ENCODE measurements at regions not wholly inside any gene's neighbourhood (a gene's known extent, or its start where the extent isn't known, plus 50 kb on each side); places are given as distances from the start of the nearest gene placed in this dataset.

- H4K20me1 ChIP-seq (ENCODE audit: low read depth, low read length), result no peaks in the 10 kb centered on the region
- H3K9me3 ChIP-seq (ENCODE audit: insufficient read depth, low read length), result no peaks in the 10 kb centered on the region
- H3K9ac ChIP-seq (ENCODE audit: low read length), result no peak overlapping the region
- H3K9me2 ChIP-seq (replicated peaks; ENCODE audit: insufficient read depth, low read length), result no peaks in the 10 kb centered on the region
- H3K27me3 ChIP-seq (ENCODE audit: low read length), result no peaks in the 10 kb centered on the region
- H3F3A ChIP-seq (ENCODE audit: insufficient read depth), result no peaks in the 10 kb centered on the region
- no peak for TF ChIP-seq EZH2phosphoT487 (conservative IDR thresholded peaks at IDR 0.05; ENCODE audit: low read length)
- no peak for TF ChIP-seq CTCF (IDR thresholded peaks at IDR 0.05; ENCODE audit: insufficient read depth, low read length, poor library complexity, severe bottlenecking)
- no peak overlapping the region for H2AFZ ChIP-seq (ENCODE audit: low read depth, low read length, severe bottlenecking)
- no peak overlapping the region for H3K27ac ChIP-seq (ENCODE audit: low read depth, low read length)
- H3K4me3 ChIP-seq (ENCODE audit: insufficient read depth, low read length, poor library complexity, severe bottlenecking), result no peak overlapping the region
- no peak overlapping the region for H3K4me2 ChIP-seq (ENCODE audit: low read depth, low read length, poor library complexity, severe bottlenecking)
- H3K79me2 ChIP-seq (ENCODE audit: insufficient read depth, low read length), result no peaks in the 10 kb centered on the region
- no peaks in the 10 kb centered on the region for H3K36me3 ChIP-seq (ENCODE audit: low read length)
Measured at GRCh38 chr16:9351440-9351839, 260.0 kb downstream of the HAPSTR1 start.

GRCh38 chr16:9351841-9352434, 260.5 kb downstream of the HAPSTR1 start:
- H3K27me3 ChIP-seq (ENCODE audit: low read length), result no peaks in the 10 kb centered on the region
- no peaks in the 10 kb centered on the region for H3K9me2 ChIP-seq (replicated peaks; ENCODE audit: insufficient read depth, low read length)
- H3K9me3 ChIP-seq (ENCODE audit: insufficient read depth, low read length), result no peaks in the 10 kb centered on the region
- H3F3A ChIP-seq (ENCODE audit: insufficient read depth), result no peaks in the 10 kb centered on the region
- H3K27ac ChIP-seq (ENCODE audit: low read depth, low read length), result no peak overlapping the region
- no peaks in the 10 kb centered on the region for H3K36me3 ChIP-seq (ENCODE audit: low read length)
- TF ChIP-seq EZH2phosphoT487 (conservative IDR thresholded peaks at IDR 0.05; ENCODE audit: low read length) (no peak), CTCF (IDR thresholded peaks at IDR 0.05; ENCODE audit: insufficient read depth, low read length, poor library complexity, severe bottlenecking) (no peak)
- H3K9ac ChIP-seq (ENCODE audit: low read length), result no peak overlapping the region
- H3K4me2 ChIP-seq (ENCODE audit: low read depth, low read length, poor library complexity, severe bottlenecking), result no peak overlapping the region
- no peak overlapping the region for H2AFZ ChIP-seq (ENCODE audit: low read depth, low read length, severe bottlenecking)
- H4K20me1 ChIP-seq (ENCODE audit: low read depth, low read length), result no peaks in the 10 kb centered on the region
- no peak overlapping the region for H3K4me3 ChIP-seq (ENCODE audit: insufficient read depth, low read length, poor library complexity, severe bottlenecking)
- no peaks in the 10 kb centered on the region for H3K79me2 ChIP-seq (ENCODE audit: insufficient read depth, low read length)

GRCh38 chr16:9357829-9358228, 266.4 kb downstream of the HAPSTR1 start:
- TF ChIP-seq EZH2phosphoT487 (conservative IDR thresholded peaks at IDR 0.05; ENCODE audit: low read length) (no peak), CTCF (IDR thresholded peaks at IDR 0.05; ENCODE audit: insufficient read depth, low read length, poor library complexity, severe bottlenecking) (no peak)
- Histone ChIP-seq H3K9ac (ENCODE audit: low read length) (no peak overlapping the region), H3F3A (ENCODE audit: insufficient read depth) (no peaks in the 10 kb centered on the region), H3K27me3 (ENCODE audit: low read length) (no peaks in the 10 kb centered on the region), H3K9me2 (replicated peaks; ENCODE audit: insufficient read depth, low read length) (no peaks in the 10 kb centered on the region), H3K27ac (ENCODE audit: low read depth, low read length) (no peak overlapping the region), H4K20me1 (ENCODE audit: low read depth, low read length) (no peaks in the 10 kb centered on the region), H3K4me2 (ENCODE audit: low read depth, low read length, poor library complexity, severe bottlenecking) (no peak overlapping the region), H3K9me3 (ENCODE audit: insufficient read depth, low read length) (no peaks in the 10 kb centered on the region), H3K36me3 (ENCODE audit: low read length) (no peaks in the 10 kb centered on the region), H3K79me2 (ENCODE audit: insufficient read depth, low read length) (no peaks in the 10 kb centered on the region), H2AFZ (ENCODE audit: low read depth, low read length, severe bottlenecking) (no peak overlapping the region), H3K4me3 (ENCODE audit: insufficient read depth, low read length, poor library complexity, severe bottlenecking) (no peak overlapping the region)
